Left ventricle myocardium inferior (tissue), 1 donor: ENCODE measurements at regions not wholly inside any gene's neighbourhood (a gene's known extent, or its start where the extent isn't known, plus 50 kb on each side); places are given as distances from the start of the nearest gene placed in this dataset.

Experiments
- DNase-seq: peaks from one replicate; pipeline ENCODE4 v3.0.0-alpha.2; 2020
- H3K27ac ChIP-seq: fragments of 200-600 bp; replicated peaks from 2 replicates; pipeline ENCODE4 v1.8.0; 2021
- H3K27me3 ChIP-seq: fragments of 200-600 bp; 2 replicates; pipeline ENCODE4 v1.8.0; 2021; ENCODE audit warnings: low read depth
- H3K36me3 ChIP-seq: fragments of 200-600 bp; 2 replicates; pipeline ENCODE4 v1.8.0; 2021
- H3K4me1 ChIP-seq: fragments of 200-600 bp; 2 replicates; pipeline ENCODE4 v1.8.0; 2021
- H3K4me3 ChIP-seq: fragments of 200-600 bp; 2 replicates; pipeline ENCODE4 v1.8.0; 2021; ENCODE audit warnings: mild to moderate bottlenecking, moderate library complexity
- H3K9me3 ChIP-seq: fragments of 200-600 bp; replicated peaks from 2 replicates; pipeline ENCODE4 v1.8.0; 2021
- CTCF ChIP-seq: fragments of 200-600 bp; IDR thresholded peaks from 2 replicates; pipeline ENCODE4 v1.8.0; 2021; ENCODE audit warnings: antibody characterized with exemption, mild to moderate bottlenecking, borderline replicate concordance
- intact Hi-C: fragments of 100-400 bp; cut with micrococcal nuclease; formaldehyde crosslinking; loops from one replicate; pipeline ENCODE4 v1.11.0; 2022
- donor health status: DM: no; HTN: yes; CAD: no; lungs with severe emphysema.

- DNase-seq = peak; percentile 2
- TF ChIP-seq CTCF = no peak
- H3K4me3 ChIP-seq = no peak overlapping the region
- intact Hi-C loops = no loop called here
- H3K36me3 ChIP-seq = no peaks in the 10 kb centered on the region
- peaks cover 89% of the 10 kb centered on the region for H3K9me3 ChIP-seq
- H3K4me1 ChIP-seq = no peaks in the 10 kb centered on the region
- no peak overlapping the region for H3K27ac ChIP-seq
- peaks cover 3% of the 10 kb centered on the region for H3K27me3 ChIP-seq
These were observed 380.1 kb downstream of the ALG10 start for GRCh38 chr12:34402228-34402898.

GRCh38 chr12:34402899-34403705, 380.8 kb downstream of the ALG10 start:
- H3K9me3 ChIP-seq = peaks cover 96% of the 10 kb centered on the region
- peak; percentile 5 for DNase-seq
- intact Hi-C loops = no loop called here
- no peak overlapping the region for H3K27ac ChIP-seq
- H3K36me3 ChIP-seq = no peaks in the 10 kb centered on the region
- H3K4me1 ChIP-seq = no peaks in the 10 kb centered on the region
- no peak overlapping the region for H3K4me3 ChIP-seq
- H3K27me3 ChIP-seq = no peaks in the 10 kb centered on the region
- TF ChIP-seq CTCF = no peak

GRCh38 chr12:34403706-34404376, 381.5 kb downstream of the ALG10 start:
- peak; percentile 3 for DNase-seq
- Histone ChIP-seq H3K36me3 (no peaks in the 10 kb centered on the region), H3K27ac (no peak overlapping the region), H3K9me3 (peaks cover 98% of the 10 kb centered on the region), H3K4me3 (no peak overlapping the region), H3K4me1 (no peaks in the 10 kb centered on the region), H3K27me3 (no peaks in the 10 kb centered on the region)
- TF ChIP-seq CTCF = no peak
- intact Hi-C loops = no loop called here

GRCh38 chr12:34404377-34405285, 382.3 kb downstream of the ALG10 start:
- peak; percentile 1 for DNase-seq
- intact Hi-C loops = no loop called here
- no peak overlapping the region for H3K4me3 ChIP-seq
- no peaks in the 10 kb centered on the region for H3K4me1 ChIP-seq
- no peak for TF ChIP-seq CTCF
- no peaks in the 10 kb centered on the region for H3K36me3 ChIP-seq
- no peak overlapping the region for H3K27ac ChIP-seq
- no peaks in the 10 kb centered on the region for H3K27me3 ChIP-seq
- H3K9me3 ChIP-seq = peaks cover 98% of the 10 kb centered on the region
